Chondrocyte (in vitro differentiated cells): ENCODE measurements at regions not wholly inside any gene's neighbourhood (a gene's known extent, or its start where the extent isn't known, plus 50 kb on each side); places are given as distances from the start of the nearest gene placed in this dataset.

Experiments
- DNase-seq: peaks from one replicate; pipeline ENCODE4 v3.0.0; 2021; ENCODE audit warnings: mixed read lengths, low spot score
- H3K27ac Mint-ChIP-seq: one replicate; pipeline ENCODE4 v1.8.0; 2021; ENCODE audit warnings: mild to moderate bottlenecking, moderate library complexity, mixed read lengths; ENCODE audit not compliant: unreplicated experiment
- H3K27me3 Mint-ChIP-seq: 2 replicates; pipeline ENCODE4 v1.8.0; 2021; ENCODE audit warnings: low read depth, mixed read lengths
- H3K36me3 Mint-ChIP-seq: 2 replicates; pipeline ENCODE4 v1.8.0; 2021; ENCODE audit warnings: low read depth, mixed read lengths
- H3K4me1 Mint-ChIP-seq: 2 replicates; pipeline ENCODE4 v1.8.0; 2021; ENCODE audit warnings: low read depth, mild to moderate bottlenecking, mixed read lengths
- H3K4me3 Mint-ChIP-seq: one replicate; pipeline ENCODE4 v1.8.0; 2021; ENCODE audit warnings: mild to moderate bottlenecking, moderate library complexity, mixed read lengths; ENCODE audit not compliant: unreplicated experiment
- H3K9me3 Mint-ChIP-seq: 2 replicates; pipeline ENCODE4 v1.8.0; 2021; ENCODE audit warnings: low read depth, mixed read lengths
- CTCF ChIP-seq: fragments of 200-600 bp; sonication (generic); IDR thresholded peaks from 2 replicates; pipeline ENCODE4 v1.5.0; 2021; ENCODE audit warnings: antibody characterized with exemption, mild to moderate bottlenecking, moderate library complexity

- DNase-seq = no peak
- TF ChIP-seq CTCF = no peak
- Mint-ChIP-seq H3K4me1 (no peaks in the 10 kb centered on the region), H3K27me3 (peaks cover 4% of the 10 kb centered on the region), H3K9me3 (peaks cover under 1% of the 10 kb centered on the region), H3K4me3 (no peak overlapping the region), H3K27ac (no peak overlapping the region), H3K36me3 (no peaks in the 10 kb centered on the region)
Measured at GRCh38 chr2:125264453-125264852, 1239.4 kb downstream of the CNTNAP5 start.

- Mint-ChIP-seq H3K4me3 (no peak overlapping the region), H3K27me3 (peaks cover 5% of the 10 kb centered on the region), H3K4me1 (no peaks in the 10 kb centered on the region), H3K27ac (no peak overlapping the region), H3K9me3 (no peaks in the 10 kb centered on the region), H3K36me3 (no peaks in the 10 kb centered on the region)
- TF ChIP-seq CTCF = no peak
- DNase-seq = no peak
Measured at GRCh38 chr2:125267683-125268082, 1242.6 kb downstream of the CNTNAP5 start.

- DNase-seq = no peak
- Mint-ChIP-seq H3K27me3 (peaks cover 5% of the 10 kb centered on the region), H3K27ac (no peak overlapping the region), H3K4me3 (no peak overlapping the region), H3K9me3 (peaks cover 5% of the 10 kb centered on the region), H3K36me3 (no peaks in the 10 kb centered on the region), H3K4me1 (no peaks in the 10 kb centered on the region)
- no peak for TF ChIP-seq CTCF
Measured at GRCh38 chr2:125272651-125273050, 1247.6 kb downstream of the CNTNAP5 start.

- DNase-seq = no peak
- Mint-ChIP-seq H3K4me1 (no peaks in the 10 kb centered on the region), H3K27me3 (no peaks in the 10 kb centered on the region), H3K9me3 (peaks cover 5% of the 10 kb centered on the region), H3K27ac (no peak overlapping the region), H3K36me3 (no peaks in the 10 kb centered on the region), H3K4me3 (no peak overlapping the region)
- no peak for TF ChIP-seq CTCF
Measured at GRCh38 chr2:125274718-125275117, 1249.6 kb downstream of the CNTNAP5 start.

GRCh38 chr2:125280265-125280664, 1255.2 kb downstream of the CNTNAP5 start:
- no peak for TF ChIP-seq CTCF
- Mint-ChIP-seq H3K36me3 (no peaks in the 10 kb centered on the region), H3K27ac (no peak overlapping the region), H3K4me3 (no peak overlapping the region), H3K9me3 (peaks cover 5% of the 10 kb centered on the region), H3K4me1 (no peaks in the 10 kb centered on the region), H3K27me3 (peaks cover 3% of the 10 kb centered on the region)
- no peak for DNase-seq
